Fibroblast of gingiva (primary cell): ENCODE measurements at regions not wholly inside any gene's neighbourhood (a gene's known extent, or its start where the extent isn't known, plus 50 kb on each side); places are given as distances from the start of the nearest gene placed in this dataset.

ENCODE experiments used
- DNase-seq: peaks from one replicate; pipeline ENCODE4 v3.0.0-alpha.2; 2011; ENCODE audit warnings: low read depth

- no peak for DNase-seq
These were observed 158.1 kb downstream of the TBXT start for GRCh38 chr6:166009385-166010031.

DNA sequence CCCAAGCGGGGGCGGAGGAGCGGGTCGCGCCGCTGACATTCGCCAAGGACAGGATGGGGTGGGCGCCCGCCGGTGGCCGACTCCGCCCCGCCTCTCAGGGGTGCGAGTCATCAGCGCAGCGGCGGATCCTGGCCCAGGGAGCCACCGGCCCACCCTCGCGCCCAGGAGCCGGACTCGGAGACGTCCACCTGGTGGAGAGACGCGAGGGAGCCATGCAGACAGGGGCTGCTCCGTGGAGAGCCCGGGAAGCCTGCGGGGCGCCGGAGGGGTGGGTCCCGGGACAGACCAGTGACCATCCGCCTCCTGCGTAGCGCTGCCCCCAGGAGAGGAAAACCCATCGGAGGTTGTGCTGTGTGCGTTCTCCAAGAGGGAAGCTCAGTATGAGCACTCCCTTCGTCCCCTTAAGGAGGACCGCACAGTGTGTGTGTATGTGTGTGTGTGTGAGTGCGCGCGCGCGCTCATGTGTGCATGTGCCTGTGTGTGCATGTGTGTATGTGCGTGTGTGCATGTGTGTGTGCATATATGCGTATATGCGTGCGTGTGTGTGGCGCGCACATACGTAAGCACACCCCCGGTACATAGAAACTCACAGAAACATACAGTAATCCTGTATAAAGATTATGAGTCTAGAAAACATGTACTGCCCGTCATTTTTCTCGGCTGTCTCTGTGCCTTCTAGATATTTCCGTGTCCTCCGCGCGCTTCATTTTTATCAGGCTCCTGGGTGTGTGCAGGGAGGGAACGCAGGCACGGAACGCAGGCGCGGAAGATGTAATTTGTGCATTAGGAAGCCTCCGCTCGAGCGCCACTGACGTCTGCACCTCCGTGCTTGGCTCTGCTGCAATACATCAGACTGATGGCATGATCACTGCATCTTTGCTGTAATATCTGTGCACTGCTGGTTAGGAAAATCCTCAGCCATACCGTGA is 158.9 kb downstream of the TBXT start:
- DNase-seq, result peak; percentile 75

- peak; percentile 65 for DNase-seq
These were observed 160.0 kb downstream of the TBXT start for GRCh38 chr6:166007349-166008263.

DNA sequence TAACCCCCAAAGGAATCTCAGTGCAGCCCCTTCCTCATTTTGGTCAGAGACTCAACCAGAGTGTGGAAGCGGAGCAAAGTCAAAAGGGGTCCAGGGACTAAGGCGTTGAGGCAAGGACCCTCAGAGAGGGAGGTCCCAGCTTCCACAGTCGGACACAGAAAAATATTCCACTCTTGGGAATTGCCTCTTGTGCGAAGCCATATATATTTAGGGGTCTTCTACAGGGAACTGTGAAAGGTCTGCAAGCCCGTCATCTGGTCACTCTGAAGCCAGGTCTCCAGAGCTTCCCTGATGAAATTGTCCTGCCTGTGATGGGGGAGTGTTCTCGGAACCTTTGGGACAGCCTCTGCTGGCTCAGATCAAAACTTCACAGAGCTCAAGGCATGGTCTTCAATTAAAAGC is 160.8 kb downstream of the TBXT start:
- DNase-seq, result no peak

GRCh38 chr6:166005944-166006899 is 161.4 kb downstream of the TBXT start:
- DNase-seq, result peak; percentile 79

DNA sequence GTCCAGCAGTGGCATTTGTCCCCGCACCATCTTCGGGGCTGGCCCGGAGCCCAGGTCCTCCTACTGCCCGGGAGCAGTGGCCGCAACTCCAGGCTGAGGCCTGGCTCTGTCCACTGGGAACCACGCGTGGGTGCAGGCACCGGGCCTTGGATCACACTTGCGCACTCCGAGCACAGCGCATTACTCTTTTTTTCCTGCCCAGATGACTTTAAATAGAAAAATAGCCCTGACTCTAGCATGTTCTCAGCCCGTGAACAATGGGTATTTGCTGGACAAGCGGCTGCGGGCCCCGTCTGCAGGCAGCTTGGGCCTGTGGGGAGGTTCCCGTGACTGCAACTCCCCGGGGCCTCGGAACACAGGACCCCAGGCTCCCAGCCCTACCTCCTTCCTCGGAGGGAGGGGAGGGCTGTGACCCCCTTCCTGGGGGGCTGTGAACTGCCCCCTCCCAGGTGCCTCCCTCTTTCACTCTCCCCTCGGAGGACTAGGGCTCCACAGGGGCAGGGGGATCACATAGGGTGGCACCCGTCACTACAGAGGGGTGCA is 162.2 kb downstream of the TBXT start:
- DNase-seq, result peak; percentile 25

DNA sequence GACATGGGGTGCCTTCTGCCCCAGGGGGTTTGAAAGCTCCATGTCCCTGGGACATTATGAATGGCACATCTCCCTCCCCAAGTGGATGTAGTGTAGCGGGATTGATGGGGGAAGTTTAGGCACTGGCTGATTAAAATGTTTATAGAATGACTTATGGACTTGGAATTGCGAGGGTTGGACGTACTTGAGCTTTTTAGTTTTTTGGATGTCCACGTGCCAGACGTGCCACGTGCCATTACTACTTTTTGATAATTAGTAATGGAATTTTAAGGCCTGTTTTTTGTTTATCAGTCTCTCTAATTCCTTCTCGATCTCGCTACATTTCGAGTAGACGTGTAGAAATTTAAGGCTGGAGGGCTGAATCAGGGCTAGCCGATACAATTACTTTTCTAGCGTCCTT is 162.8 kb downstream of the TBXT start:
- DNase-seq, result no peak

DNA sequence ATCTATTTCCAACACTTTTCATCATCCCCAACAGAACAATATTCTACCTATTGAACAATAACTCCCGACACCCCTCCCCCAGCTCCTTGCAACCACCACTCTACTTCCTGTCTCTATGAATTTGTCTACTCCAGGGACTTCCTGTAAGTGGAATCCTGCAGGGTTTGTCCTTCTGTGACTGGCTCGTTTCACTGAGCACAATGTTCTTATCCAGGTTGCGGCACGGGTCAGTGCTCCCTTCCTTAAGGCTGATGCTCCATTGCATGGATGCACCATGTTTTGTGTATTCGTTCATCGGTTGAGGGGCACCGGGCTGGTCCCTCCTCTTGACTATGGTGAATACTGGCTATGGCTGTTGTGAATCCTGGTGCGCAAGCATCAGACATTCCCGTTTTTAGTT is 163.2 kb downstream of the TBXT start:
- no peak for DNase-seq

- DNase-seq, result no peak
These were observed 164.1 kb downstream of the TBXT start for GRCh38 chr6:166003569-166003968.

DNA sequence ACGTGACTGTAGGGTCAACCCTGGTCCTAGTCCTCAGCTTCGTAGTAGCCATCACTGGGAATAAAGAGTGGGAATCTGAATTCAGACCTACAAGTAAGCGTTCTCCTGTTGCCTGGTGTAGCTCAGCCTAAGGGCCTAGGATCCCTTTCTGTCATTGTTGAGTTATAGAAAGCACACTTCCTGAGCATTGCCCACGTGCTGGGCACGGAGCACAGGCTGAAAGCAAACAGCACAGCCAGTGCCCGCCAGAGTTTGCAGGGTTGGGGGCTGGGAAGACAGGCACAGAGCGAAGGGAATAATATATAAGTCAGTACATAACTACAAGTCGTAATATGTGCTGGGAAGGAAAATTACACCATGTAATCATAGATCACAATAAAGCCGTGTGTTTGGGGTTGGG is 166.3 kb downstream of the TBXT start:
- DNase-seq, result no peak

DNA sequence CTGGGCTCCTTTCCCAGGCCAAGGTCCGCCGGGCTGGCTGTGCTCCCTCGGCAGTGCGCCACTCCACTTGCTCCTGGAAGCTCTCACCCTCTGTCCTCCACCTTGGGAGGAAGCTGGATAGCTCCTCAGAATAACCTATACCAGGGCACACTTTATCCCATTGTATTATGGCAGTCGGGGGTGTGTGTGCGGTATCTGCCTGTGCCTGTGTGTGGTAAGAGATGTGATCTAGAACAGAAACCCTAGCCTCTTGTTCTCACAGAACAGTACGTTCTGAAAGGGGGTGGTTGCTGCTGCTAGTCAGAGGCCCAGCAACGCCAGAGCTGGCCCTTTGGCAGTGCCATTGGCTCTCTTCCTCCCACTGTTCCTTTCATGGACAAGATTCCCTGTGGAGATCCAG is 168.4 kb downstream of the TBXT start:
- DNase-seq, result no peak

GRCh38 chr6:165998072-165998471 is 169.6 kb downstream of the TBXT start:
- DNase-seq, result no peak

GRCh38 chr6:165991341-165991740 is 176.3 kb downstream of the TBXT start:
- no peak for DNase-seq

DNA sequence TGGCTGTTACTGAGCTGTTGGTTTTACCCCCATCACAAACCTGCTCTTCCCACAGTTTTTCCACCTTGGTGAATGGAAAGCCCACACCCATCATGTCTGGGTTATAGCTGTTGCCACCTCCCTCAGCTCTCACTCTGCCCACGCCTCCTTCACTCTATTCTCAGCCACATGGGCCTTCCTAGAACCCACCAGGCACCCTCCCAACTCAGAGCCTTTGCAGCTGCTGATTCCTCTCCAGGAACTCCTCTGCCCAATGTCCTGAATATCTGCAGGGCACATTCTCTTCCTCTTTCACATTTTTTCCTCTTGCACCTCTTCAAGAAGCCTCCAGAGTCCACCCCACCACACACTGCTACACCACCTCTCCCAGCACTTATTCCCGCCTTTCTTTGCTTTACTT is 177.4 kb downstream of the TBXT start:
- DNase-seq, result no peak

DNA sequence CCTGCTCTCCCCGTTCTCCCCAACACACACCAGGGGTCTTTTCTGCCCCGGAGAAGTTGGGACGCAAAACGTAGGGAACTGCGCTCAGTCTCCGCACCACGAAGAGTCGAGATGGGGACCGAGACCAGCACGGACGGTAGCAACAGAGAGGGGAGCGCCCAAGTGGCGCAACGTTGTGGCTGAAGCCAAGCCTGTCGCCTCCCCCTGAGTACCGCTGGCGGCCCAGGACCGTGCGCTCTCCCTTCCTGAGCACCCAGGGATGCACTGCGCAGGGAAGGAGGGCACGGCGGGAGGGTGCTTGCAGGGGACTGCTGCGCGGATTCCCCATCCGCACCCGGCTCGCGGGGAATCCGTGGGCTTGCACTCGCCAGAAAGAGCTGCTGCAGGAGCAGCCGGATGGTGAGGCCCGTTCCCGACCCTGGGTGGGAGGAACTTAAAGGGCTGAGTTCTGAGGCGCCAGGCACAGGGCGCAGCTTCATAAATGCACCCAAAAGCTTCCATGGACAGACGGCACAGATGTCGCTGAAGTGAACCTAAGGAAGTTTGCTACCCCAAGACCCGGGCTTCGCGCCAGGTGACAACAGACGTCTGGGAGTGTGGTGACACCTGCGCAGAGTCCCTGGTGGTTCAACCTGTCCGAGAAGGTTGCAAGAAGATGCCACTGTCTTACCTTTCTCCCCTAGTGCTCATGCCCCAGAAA is 178.7 kb downstream of the TBXT start:
- no peak for DNase-seq

- DNase-seq, result no peak
These were observed 179.3 kb downstream of the TBXT start for GRCh38 chr6:165988302-165988756.

DNA sequence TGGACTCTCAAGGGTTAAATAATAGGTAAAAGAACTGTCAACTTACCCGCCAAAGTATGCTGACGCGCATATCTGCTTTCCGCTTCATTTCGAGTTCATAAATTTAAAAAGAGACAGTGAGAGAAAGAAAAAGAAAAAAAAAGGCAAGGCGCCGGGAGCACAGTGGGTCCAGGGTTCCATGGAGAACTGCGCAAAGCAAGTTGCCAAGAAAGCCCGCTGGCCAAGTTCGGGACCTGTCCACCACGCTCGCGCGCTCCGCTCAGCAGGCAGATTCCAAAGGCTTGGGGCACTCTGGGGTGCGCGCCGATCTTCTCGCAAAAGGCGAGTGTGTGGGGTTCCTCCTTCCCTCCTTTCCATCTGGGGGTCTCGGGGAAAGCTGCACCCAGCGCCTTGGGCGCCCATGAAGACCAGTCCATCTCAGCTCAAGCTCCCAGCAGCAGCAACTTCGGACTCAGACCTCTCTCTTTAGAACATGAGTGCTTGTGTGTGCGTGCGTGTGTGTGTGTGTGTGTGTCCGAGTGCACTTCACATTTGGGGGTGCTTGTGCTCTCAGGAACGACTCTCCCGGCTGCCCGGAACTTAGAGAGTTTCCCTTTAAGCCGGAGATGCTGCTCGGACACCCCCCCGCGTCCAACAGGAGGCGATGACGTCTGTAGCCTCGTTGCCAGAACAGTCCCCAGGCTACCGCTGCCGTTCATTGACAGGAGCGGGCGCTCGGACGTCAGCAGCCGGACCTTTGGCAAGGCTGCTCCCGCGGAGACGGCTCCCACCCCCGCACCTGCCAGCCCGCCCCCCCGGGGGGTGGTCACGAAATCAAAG is 180.0 kb downstream of the TBXT start:
- peak; percentile 86 for DNase-seq

- peak; percentile 15 for DNase-seq
These were observed 180.7 kb downstream of the TBXT start for GRCh38 chr6:165986914-165987482.
